Glomerular visceral epithelial cell (primary cell): ENCODE measurements at regions not wholly inside any gene's neighbourhood (a gene's known extent, or its start where the extent isn't known, plus 50 kb on each side); places are given as distances from the start of the nearest gene placed in this dataset.
"Not testable (repeated sequence)": the region's sequence is repeated elsewhere in the genome, so short reads cannot be mapped to it uniquely, and the experiment has no call there.

Source experiments
- DNase-seq: peaks from one replicate; pipeline ENCODE4 v3.0.0-alpha.2; 2016; ENCODE audit errors: extremely low spot score

DNA sequence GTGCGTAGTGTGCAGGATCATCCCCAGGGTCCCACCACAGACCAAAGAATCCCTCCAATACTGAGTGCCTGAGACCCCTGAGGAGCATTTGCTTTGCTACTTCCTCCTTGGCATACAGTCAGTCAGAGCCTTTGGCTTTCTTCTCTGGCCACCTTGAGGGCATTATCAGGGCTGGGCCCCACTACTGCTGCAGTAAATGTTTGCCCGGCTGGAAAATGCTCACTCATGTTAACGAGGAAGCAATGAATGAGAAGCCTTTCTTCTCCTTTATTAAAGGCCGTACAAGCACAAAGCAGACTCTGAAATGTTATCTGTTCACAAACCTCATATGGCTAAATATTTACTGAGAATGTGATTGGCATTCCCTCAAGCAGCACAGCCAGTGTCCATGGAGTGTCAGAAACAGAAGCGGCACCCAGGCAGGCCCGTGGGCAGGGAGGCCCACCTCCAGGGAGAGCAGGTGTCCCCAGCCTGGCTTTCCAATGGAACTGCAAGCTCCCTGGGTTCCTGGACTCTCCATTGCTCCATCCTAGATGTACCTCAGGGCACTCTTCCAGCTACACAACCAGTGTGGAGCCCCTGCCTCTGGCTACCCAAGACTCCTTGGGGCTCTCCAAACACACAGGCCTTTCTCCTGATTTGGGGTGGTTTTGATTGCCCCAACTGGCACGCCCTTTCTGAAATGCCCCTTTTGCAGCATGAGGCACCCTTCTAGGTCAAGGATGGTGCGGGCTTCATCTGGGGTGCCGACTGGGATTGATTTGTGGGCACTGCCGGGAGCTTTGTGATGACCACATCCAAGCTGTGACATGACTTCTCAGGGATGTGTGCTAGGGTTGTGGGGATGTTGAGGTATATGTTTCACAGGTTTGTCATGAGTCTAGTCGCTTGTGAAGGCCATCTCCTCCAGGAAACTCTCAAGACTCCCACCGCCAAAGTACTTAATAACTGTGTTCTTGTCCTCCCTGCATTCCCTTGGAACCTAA is 195.6 kb downstream of the FAM43A start:
- no peak for DNase-seq

DNA sequence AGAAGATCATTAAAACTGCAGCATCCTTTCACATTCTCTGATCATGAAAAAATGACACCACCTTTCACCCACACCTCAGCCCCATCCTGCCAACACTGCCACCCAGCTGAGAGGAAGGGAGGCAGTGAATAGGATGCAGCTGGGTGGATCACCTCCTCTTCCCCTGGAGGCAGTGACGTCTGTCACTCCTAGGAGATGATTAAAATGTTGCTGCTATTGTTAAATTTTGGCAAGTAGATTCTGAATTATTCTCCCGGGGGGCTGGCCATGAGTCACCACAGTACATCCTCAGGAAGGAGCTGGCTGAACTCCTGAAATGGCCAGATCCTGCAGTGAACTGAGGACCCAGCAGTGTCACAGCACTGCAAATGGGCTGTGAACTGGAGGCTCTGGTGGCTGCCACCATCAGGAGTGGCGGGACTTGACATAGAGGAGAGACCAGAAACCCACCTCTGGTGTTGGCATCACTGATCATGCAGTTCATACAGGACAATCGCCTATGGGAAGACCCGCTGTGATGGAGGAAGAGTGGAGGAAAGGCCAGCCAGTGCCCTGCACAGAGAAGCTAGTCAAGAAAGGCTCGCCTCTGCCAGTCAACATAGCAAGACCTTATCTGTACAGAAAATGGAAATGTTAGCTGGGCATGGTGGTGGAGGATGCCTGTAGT is 199.1 kb downstream of the FAM43A start:
- no peak for DNase-seq

- no peak for DNase-seq
Observed at GRCh38 chr3:194885766-194886165, 200.1 kb downstream of the FAM43A start.

- DNase-seq, result no peak
Observed at GRCh38 chr3:194886836-194887235, 201.2 kb downstream of the FAM43A start.

DNA sequence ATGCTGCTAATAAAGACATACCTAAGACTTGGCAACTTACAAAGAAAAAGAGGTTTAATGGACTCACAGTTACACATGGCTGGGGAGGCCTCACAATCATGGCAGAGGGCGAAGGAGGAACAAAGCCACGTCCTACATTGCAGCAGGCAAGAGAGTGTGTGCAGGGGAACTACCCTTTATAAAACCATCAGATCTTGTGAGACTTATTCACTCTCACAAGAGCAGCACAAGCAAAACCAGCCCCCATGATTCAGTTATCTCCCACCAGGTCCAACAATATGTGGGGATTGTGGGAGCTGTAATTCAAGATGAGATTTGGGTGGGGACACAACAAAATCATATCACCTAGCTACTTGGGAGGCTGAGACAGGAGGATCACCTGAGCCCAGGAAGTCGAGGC is 202.4 kb downstream of the FAM43A start:
- DNase-seq, result not testable (repeated sequence)

DNA sequence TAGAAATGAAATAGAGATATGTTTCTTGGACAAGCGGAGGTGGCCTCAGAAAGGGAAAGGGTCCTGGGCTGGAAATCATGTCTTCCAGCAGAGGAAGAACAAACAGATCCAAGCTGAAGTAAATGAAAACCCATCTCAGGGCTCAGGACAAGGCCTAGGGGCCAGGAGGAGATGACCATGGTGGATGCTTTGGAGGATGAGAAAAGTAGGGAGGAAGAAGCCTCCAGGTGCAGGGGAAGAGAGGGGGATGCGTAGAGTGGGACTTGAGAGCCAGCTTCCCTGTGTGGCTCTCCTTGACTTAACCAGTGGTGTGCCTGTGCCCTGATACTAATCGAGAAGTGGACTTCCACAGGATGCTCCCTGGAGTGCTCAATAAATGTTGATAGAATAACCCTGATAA is 203.2 kb downstream of the FAM43A start:
- no peak for DNase-seq

DNA sequence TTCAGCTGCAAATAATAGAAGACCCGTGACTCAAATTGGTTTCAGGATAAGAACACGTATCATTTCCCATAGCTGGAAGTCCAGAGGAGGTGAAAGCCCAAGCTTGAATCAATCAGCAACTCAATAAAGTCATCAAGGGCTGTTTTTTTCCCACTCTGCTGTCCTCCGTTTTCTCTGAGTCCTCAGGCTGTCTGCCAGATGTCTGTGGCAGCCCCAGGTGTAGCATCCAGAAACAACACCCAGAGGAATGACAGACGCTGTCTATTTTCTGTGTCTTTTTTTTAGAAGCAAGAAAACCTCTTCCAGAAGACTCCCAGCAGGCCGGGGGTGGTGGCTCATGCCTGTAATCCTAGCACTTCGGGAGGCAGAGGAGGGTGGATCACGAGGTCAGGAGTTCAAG is 204.4 kb downstream of the FAM43A start:
- no peak for DNase-seq

DNA sequence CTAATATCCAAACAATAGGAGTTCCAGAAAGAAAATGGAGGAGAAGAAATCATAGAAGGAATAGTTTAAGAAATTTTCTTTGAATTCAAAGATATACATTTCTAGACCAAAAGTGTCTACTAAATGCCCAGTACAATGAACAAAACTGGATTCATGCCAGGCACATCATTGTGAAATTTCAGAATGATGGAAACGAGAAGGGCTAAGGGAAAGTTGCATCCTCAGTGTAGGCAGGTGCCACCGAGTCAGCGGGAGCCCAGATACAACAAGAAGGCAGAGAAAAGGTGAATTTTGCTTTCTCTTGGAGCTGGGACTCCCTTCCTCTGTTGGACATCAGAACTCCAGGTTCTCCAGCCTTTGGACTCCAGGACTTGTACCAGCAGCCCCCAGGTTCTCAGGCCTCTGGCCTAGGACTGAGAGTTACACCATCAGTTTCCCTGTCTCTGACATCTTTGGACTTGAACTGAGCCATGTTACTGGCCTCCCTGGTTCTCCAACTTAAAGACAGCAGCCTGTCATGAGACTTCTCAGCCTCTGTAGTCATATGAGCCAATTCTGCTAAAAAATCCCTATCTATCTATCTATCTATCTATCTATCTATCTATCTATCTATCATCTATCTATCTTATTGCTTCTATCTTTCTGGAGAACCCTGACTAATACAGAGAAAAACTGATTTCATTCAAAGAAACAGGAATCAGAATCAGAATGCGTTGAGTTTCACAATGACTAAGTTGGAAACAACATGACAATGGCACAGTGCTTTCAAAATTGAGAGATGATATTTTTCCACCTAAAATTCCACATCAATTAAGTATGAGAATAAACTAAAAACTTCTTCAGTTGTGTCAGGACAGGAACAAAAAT is 207.7 kb downstream of the FAM43A start:
- no peak for DNase-seq

- DNase-seq, result no peak
Observed at GRCh38 chr3:194894538-194894937, 208.9 kb downstream of the FAM43A start.

DNA sequence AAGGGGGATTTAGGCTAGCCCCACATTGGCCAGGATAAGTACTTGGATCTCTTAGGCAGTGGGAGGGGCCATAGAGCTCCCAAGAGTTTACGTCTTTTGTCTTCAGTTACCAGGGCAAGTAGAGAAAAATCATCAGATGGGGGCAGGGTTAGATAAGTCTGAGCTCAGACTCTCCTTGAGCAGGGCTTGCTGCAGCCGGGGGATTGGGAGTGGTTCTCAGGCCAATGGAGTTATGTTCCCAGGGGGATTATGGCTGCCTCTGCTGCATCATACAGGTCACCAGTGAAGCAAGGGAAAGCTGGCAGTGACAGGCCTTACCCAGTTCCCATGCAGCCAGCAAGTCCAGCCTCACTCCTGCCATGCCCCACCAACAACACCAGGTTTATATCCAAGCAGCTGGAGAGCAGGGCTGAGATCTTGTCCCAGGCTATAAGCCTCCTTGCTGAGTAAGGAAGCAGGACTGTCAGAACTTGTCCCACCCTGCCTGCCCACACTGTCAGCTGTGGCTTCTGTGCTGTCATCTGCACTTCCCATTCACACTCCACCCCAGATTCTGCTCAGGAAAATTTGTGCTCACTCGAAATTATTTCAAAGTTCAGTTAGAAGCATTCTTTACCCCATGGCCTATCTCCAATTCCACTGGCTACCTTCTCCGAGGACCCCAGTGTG is 215.3 kb downstream of the FAM43A start:
- DNase-seq, result no peak

DNA sequence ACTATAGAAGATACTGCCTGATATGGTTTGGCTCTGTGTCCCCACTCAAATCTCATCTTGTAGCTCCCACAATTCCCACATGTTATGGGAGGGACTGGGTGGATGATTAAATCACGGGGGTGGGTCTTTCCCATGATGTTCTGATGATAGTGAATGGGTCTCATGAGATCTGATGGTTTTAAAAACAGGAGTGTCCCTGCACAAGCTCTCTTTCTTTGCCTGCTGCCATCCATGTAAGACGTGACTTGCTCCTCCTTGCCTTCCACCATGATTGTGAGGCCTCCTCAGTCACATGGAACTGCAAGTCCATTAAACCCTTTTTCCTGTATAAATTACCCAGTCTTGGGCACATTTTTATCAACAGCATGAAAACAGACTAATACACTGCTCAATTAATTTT is 217.8 kb downstream of the FAM43A start:
- not testable (repeated sequence) for DNase-seq

- not testable (repeated sequence) for DNase-seq
Observed at GRCh38 chr3:194904999-194905398, 219.3 kb downstream of the FAM43A start.

GRCh38 chr3:194905696-194906095 is 220.0 kb downstream of the FAM43A start:
- DNase-seq, result peak; percentile 5

DNA sequence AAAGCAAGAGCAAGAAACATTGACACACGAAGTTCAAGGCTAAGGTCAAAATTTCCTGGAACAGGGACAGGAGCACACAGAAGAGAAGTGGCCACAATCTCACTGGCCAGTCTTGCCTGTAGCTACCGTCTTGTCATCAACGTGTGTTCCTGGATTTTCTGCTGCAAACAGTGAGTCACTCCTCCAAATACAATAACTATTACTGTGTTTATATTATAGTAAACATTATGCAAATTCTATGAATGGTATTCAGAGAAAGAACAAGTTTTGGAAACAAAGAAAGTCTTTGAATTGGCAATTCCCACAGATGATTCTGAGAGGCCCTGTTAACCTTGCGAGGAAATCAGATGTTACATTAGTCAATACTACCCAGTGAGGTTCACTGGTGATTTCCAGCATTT is 220.5 kb downstream of the FAM43A start:
- DNase-seq, result no peak

- no peak for DNase-seq
Observed at GRCh38 chr3:194906970-194907629, 221.4 kb downstream of the FAM43A start.

DNA sequence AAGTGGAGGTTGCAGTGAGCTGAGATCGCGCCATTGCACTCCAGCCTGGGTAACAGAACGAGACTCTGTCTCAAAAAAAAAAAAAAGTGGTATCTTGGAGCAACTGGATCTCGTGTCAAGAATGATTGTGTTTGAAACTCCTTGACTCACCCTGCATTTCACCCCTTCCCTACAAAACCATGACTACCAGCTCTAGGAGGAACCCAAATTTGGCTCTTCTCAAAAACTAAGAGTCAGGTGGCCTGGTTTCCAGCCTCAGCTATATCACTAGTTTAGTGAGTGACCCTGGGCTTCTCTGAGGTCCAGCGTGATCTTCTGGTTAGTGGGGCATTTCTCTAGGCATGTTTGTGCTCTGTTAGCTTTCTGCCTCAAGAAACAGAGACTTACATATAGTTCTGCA is 222.1 kb downstream of the FAM43A start:
- DNase-seq, result no peak

- no peak for DNase-seq
Observed at GRCh38 chr3:194908496-194908895, 222.8 kb downstream of the FAM43A start.

DNA sequence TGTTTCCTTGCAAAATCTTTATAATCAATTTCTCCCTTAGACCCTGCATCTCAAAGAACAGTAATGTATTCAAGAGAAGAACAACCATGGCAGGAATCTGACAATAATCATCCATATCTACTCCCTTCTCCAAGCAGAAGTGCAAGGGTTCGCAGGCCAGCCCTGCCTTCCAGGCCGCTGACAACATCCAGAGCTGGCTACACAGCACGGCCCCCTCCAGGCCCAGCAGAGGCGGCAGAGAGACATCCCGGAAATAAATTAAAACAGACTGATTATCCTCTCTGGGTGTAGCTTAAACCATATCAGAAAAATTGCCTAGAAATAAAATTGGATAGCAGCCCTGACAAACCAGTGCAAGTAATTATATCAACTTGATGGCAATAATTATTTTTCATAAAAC is 223.3 kb downstream of the FAM43A start:
- DNase-seq, result no peak

DNA sequence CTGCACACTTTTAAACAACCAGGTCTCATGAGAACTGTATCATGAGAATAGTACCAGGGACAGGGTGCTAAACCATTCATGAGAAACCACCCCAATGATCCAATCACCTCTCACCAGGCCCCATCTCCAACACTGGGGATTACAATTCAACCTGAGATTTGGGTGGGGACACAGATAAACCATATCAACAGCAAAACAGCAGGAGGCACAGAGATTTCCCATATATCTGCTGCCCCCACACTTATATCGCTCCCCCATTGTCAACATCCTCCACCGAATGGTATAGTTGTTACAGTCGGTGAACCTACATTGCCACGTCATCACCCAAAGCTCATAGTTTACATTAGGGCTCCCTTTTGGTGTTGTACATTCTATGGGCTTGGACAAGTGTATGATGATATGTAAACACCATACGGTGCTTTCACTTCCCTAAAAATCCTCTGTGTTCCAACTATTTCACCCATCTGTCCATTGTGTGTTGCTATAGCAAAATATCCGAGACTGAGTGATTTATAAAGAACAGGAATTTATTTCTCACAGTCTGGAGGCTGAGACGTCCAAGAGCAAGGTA is 224.8 kb downstream of the FAM43A start:
- DNase-seq, result no peak

DNA sequence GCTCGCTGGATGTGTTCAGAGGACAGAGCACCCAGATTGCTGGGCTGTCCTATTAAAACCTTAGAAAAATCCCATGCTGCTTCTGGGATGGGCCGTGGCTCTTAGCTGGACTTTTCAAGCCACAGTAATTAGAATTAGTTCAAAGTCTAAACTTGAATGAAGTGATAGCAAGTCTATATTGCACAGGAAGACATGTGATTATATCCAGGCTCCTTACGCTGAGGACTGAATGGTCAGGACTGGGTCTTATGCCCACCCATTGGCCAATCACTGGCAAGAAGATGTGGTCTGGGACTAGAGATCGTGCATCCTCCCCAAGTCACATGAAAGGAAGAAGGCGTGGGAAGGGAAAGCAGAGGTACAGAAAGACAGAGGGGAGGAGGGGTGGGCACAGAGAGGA is 227.6 kb downstream of the FAM43A start:
- DNase-seq, result no peak

- DNase-seq, result not testable (repeated sequence)
Observed at GRCh38 chr3:194924889-194925288, 239.2 kb downstream of the FAM43A start.
